Fibroblast of mammary gland (primary cell): ENCODE measurements at regions not wholly inside any gene's neighbourhood (a gene's known extent, or its start where the extent isn't known, plus 50 kb on each side); places are given as distances from the start of the nearest gene placed in this dataset.
A peak's percentile ranks its signal among the peaks of the same experiment; 100 is the strongest.

Experiments
- DNase-seq: peaks from one replicate; pipeline ENCODE4 v3.0.0-alpha.2; 2010; ENCODE audit warnings: low read depth
- H3K4me3 ChIP-seq: 2 replicates; pipeline ENCODE4 v1.5.1; 2011; ENCODE audit warnings: low read depth, mild to moderate bottlenecking, low read length, moderate library complexity; ENCODE audit not compliant: control insufficient read depth
- CTCF ChIP-seq: conservative IDR thresholded peaks from 2 replicates; pipeline ENCODE4 v1.5.1; 2011; ENCODE audit warnings: low read depth, low read length, inconsistent platforms; ENCODE audit not compliant: control insufficient read depth, insufficient read depth

- DNase-seq: no peak
- H3K4me3 ChIP-seq: no peak overlapping the region
- TF ChIP-seq CTCF: no peak
Observed at GRCh38 chr5:135131801-135132680, 98.0 kb upstream of the PITX1 start.

GRCh38 chr5:135130261-135131215, 96.5 kb upstream of the PITX1 start:
- no peak overlapping the region for H3K4me3 ChIP-seq
- no peak for TF ChIP-seq CTCF
- DNase-seq: peak; percentile 25

GRCh38 chr5:135129307-135129706, 95.3 kb upstream of the PITX1 start:
- H3K4me3 ChIP-seq: no peak overlapping the region
- TF ChIP-seq CTCF: no peak
- no peak for DNase-seq

GRCh38 chr5:135128361-135128760, 94.3 kb upstream of the PITX1 start:
- no peak overlapping the region for H3K4me3 ChIP-seq
- DNase-seq: no peak
- TF ChIP-seq CTCF: no peak

GRCh38 chr5:135127439-135128240, 93.6 kb upstream of the PITX1 start:
- DNase-seq: peak; percentile 85
- no peak overlapping the region for H3K4me3 ChIP-seq
- TF ChIP-seq CTCF: no peak
